ENCODE measurements at regions not wholly inside any gene's neighbourhood (a gene's known extent, or its start where the extent isn't known, plus 50 kb on each side); places are given as distances from the start of the nearest gene placed in this dataset.

GRCh38 chrX:20317873-20318272, 51.2 kb upstream of the RPS6KA3 start:
- TF ChIP-seq CTCF (IDR thresholded peaks at IDR 0.05) (no peak), POLR2A (IDR thresholded peaks at IDR 0.05) (no peak)
